ENCODE measurements at regions not wholly inside any gene's neighbourhood (a gene's known extent, or its start where the extent isn't known, plus 50 kb on each side); places are given as distances from the start of the nearest gene placed in this dataset.

GRCh38 chr4:137310593-137311490 lies 221.5 kb downstream of the PCDH18 start:
- no peak for DNase-seq

GRCh38 chr4:137310166-137310565 lies 222.1 kb downstream of the PCDH18 start:
- no peak for DNase-seq

GRCh38 chr4:137309424-137309823 lies 222.9 kb downstream of the PCDH18 start:
- no peak for DNase-seq

DNA sequence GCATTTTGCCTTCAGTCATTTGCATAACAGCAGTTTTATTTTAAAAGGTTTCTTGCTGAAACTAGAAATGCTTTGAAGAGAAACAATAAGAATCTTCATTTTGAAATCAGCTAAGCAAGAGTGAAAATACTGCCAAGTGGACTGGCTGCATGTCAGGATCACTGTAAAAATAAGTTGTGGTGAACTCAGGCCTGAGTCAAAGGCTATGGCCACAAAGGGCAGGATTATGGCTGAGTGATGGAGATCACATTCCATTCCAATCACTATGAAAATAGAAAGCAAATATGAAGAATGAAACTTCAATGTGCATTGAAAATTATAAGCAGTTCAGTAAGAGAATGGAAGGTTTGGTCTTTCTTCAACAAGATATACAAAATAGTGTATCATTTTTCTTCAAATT lies 224.5 kb downstream of the PCDH18 start:
- no peak for DNase-seq

- no peak for DNase-seq
Observed at GRCh38 chr4:137300776-137301175, 231.5 kb downstream of the PCDH18 start.

DNA sequence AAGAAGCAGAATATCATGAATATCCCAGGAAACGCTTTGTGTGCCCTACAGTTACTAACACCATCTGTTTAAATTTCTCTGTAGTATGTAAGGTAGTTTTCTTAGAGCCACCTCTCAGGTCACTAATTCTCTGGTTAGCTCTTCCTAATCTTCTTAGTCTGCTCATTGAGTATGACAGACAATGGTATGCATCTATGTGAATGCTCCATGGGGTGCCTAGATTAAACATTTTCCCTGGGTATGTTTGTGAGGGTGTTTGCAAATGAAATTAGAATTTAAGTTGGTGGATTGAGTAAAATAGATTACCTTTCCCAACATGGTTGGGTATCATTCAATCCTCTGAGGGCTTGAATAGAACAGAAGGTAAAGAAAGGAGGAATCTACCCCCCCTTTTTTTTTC lies 233.0 kb downstream of the PCDH18 start:
- peak; percentile 12 for DNase-seq

GRCh38 chr4:137293281-137293680 lies 239.0 kb downstream of the PCDH18 start:
- no peak for DNase-seq

GRCh38 chr4:137283737-137284136 lies 248.6 kb downstream of the PCDH18 start:
- no peak for DNase-seq

GRCh38 chr4:137278431-137278830 lies 253.9 kb downstream of the PCDH18 start:
- no peak for DNase-seq

DNA sequence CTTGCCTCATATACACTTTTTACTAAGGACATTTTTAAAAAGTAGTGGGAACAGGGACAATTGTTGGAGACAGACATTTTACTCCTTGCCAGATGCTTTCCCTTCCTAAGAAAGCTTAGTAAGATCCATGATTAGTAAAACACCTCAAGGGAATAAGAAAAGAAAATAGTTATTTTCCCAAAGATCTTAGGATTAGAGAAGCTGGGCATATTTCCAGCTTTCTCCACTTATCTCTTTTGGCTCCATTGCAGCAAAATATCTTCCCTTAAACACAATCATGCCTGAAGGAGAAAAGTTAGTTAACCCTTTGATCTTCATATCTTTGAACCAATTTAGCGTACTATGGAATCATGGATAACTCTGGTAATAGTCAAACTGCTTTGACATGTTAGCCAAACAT lies 257.9 kb downstream of the PCDH18 start:
- DNase-seq = no peak

DNA sequence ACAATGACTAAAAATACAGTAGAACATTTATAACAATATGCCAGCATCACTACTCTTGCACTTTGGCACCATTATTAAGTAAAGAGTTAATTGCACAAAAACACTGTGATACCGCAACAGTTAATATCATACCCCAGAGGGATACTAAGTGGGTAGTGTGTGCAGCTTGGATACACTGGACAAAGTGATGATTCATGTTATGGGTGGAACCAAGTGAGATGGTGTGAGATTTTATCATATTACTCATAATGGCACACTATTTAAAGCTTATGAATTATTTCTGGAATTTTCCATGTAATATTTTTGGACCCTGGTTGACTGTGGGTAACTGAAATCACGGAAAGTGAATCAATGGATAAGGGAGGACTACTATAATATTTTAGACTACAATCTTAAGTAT lies 265.3 kb downstream of the PCDH18 start:
- no peak for DNase-seq

DNA sequence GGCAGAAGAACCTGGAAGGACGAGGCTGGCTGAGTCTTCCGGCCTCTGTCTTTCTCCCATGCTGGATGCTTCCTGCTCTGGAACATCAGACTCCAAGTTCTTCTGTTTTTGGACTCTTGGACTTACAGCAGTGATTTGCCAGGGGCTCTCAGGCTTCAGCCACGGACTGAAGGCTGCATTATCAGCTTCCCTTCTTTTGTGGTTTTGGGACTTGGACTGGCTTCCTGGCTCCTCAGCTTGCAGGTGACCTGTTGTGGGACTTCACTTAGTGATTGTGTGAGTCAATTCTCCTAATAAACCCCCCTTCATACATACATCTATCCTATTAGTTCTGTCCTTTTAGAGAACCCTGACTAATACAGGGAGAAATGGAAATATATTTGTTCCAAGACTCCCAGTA lies 265.8 kb downstream of the PCDH18 start:
- no peak for DNase-seq

DNA sequence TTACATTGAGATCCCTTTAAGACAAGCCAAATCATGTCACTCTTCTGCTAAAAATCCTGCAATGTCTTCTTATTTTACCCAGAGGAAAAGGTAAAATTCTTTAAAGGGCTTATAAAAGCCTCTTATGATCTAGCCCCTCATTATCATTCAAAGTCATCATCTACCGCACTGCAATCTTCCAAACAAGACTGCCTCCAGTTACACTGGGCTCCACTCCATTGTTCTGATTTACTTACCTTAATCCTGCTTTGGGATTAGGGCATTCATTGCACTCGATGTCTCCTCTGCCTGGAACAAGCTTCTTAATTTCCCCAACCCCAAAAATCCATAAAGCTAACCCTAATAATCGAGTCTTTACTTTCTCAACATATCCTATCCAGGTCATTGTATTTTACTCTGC lies 269.1 kb downstream of the PCDH18 start:
- no peak for DNase-seq

GRCh38 chr4:137253949-137254348 lies 278.3 kb downstream of the PCDH18 start:
- no peak for DNase-seq

DNA sequence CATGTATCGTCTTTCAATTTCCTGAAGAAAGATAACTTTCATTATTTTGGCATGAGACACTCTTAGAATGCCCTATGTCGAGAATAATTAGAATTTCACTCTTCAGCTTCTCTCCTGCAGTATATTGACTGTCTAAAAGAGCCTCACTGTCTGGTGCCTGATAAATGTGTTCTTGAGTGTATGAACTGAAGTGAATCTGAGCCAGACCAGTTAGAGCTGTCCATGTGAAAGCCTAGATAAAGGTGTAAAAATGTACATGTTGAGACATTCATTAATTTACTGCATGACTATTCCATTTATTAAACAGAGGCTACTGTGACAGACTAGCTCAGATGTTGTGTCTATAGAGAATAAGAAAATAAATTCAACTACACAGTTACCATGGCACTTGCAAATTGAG lies 283.2 kb downstream of the PCDH18 start:
- no peak for DNase-seq

DNA sequence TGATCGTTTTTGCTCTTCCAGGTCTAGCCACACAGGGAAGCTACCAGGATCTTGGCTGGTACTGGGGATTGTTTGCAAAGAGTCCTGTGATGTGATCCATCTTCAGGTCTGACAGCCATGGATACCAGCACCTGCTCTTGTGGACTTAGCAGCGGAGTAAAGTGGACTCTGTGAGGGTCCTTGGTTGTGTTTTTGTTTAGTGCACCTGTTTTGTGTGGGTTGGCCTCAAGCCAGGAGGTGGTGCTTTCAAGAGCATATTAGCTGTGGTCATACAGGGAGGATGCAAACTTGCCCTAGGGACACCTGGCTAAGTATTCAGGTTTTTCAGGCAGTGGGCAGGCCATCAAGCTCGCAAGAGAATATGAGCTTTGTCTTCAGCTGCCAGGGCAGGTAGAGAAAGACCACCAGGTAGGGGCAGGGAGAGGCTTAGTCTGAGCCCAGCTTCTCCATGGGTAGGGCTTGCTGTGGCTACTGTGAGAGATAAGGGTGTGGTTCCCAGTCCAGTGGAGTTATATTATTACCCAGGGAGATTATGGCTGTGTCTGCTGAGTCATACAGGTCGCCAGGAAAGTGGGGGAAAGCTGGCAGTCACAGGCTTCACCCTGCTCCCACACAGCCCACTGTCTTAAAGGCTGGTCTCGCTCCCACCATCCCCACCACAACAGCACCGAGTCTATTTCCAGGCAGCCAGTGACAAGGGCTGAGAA lies 293.7 kb downstream of the PCDH18 start:
- no peak for DNase-seq

DNA sequence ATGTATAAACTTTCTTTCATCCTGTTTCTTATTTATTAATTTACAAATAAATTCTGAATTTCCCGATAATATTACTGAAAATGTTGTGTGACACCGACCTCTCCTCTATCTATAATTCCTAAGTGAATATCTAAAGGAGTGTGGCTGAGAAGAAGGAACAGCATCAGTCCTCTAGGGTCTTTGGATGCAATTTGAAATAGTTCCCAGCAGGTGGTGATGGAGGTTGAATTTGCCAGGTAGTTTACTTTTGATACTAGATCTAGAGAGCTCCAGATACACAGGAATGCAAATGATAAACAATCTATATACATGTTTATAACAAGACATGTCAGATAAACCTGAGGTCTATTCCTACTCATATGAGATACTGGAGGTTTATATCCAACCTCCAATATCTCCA lies 305.4 kb downstream of the PCDH18 start:
- DNase-seq = no peak

DNA sequence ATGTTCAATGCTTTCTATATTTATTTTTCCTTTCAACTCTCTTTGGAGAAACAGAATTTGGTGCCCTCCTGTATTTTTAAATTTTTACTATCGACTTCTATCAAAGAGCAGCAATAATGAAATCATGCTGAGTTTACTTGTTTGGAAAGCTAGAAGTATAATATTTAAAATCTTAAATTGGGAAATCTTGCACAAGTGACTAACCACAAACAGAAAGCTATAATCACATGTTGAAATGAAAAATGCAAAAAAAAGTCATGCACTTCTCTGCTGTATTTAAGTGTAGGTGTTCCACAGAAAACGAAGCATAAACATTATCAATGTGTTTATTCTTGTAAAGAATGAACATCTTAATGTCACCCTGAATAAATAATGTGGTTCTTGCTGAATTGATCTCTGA lies 306.1 kb downstream of the PCDH18 start:
- DNase-seq = no peak

DNA sequence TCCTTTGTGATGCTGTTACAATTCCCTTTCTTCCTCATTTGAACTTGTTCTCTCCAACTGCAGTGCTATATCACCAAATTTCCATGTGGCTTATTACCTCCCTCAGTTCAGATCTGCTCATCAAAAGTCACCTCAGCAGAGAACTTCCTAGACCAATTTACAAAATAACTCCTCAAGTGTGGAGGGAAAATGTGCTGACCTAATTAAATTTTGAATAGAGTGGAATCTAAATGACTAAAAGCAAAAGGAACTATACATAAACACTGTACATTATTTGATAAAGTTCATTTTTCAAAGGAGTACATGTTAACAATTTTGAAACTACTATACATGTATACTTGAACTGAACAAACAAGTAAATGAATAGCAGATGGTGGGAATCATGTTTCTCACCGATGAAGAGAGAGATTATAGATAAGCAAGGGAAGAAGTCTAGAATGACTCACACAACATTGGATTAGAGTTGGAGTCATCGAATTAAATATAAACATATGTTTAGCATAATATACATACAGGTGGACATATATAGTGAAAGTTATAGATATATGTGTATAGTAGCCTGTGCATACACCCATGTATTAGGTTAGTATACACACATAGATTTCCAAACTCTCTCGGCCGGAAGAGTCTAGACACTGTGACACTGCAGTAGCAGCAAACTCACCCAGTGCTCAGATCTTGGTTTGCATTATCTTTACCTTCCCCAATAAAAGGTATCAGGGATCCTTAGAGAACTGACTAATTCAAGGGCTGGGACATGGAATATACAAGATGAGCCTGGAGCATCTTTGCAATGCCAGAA lies 318.7 kb downstream of the PCDH18 start:
- DNase-seq = peak; percentile 3

DNA sequence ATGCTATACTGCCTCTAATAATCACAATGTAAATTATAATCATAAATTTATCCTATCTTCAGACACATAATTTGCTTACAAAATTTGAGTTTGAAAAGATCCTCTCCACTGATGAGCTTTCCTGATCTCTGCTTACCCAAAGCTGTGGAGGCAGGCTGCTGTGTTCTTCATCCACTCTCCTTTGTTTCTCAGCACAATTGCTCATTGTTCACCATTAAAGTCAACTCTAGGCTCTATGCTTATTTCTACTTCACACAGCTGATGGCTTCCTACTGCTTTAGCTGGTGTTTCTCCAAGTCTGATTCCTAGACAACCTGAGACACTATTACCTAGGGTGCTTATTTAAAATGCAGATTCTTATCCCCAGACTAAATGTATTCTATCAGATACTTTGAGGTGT lies 319.7 kb downstream of the PCDH18 start:
- DNase-seq = no peak

GRCh38 chr4:137209240-137209639 lies 323.1 kb downstream of the PCDH18 start:
- no peak for DNase-seq

DNA sequence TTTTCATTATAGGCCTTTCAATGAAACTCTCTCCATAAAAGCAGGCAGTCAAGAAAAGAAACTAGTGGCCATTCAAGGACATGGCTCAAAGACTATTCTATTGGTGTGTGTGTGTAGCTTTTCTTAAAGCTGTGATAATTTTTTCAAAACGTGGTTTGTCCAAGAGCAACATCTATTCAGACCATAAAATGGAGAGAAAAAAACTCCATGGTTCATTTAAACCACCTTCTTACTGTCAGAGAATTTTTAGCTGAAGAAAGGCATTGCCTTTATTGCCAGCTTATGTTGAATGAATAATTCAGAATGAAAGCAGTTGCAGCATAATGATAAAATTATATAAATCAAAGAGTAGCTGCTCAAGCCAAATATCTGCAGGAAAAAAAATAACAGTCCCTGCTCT lies 325.5 kb downstream of the PCDH18 start:
- no peak for DNase-seq

DNA sequence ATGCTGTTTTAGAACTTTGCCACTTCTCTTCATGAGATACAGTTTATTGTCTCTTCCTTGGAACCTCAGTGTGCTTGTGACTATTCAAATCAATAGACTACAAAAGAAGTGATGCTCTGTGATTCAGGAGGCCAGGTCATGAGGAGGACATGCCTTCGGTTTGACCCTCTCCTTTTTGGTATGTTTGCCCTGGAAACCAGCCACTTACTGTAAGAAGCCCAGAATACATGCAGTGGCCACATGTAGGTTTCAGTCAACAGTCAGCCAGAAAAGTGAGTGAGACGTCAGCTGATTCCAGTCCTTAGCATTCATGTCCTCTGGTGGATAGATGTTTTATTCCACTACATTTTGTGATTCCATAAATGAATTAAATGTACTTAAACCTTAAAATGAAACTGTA lies 328.7 kb downstream of the PCDH18 start:
- DNase-seq = no peak

GRCh38 chr4:137200322-137200721 lies 332.0 kb downstream of the PCDH18 start:
- DNase-seq = no peak

Data from NCI-H524 treated with DMSO at 0.1 percent for 48 hours (cell line).